NCI-H82 treated with DMSO at 0.1 percent for 48 hours (cell line): ENCODE measurements at regions not wholly inside any gene's neighbourhood (a gene's known extent, or its start where the extent isn't known, plus 50 kb on each side); places are given as distances from the start of the nearest gene placed in this dataset.
"Not testable (repeated sequence)": the region's sequence is repeated elsewhere in the genome, so short reads cannot be mapped to it uniquely, and the experiment has no call there.

Experiments used
- DNase-seq: peaks from one replicate; lab custom pipeline; 2025; ENCODE audit not compliant: unreplicated experiment; lab: John Stamatoyannopoulos, UW

DNA sequence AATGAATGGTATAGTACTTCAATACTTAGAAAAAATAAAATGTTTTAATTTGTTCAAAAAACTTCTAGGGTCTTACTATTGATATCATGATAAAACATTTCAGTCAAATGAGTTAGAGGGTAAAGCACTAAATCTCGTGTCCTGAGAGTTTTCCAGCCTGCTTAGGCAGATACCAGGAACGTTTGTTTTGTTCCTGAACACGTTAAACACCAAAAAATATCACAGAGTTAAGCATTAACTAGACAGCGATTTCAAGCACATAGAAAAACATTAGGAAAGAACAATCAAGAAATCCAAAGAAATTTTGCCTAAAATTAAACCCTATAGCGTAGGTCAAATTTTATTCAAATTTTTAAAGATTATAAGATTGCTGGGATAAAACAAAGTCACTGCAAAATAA is 204.6 kb upstream of the AGR3 start:
- DNase-seq: no peak

- no peak for DNase-seq
Observed at GRCh38 chr7:17090751-17091150, 207.7 kb upstream of the AHR start.

GRCh38 chr7:17093461-17093860 is 205.0 kb upstream of the AHR start:
- DNase-seq: no peak

DNA sequence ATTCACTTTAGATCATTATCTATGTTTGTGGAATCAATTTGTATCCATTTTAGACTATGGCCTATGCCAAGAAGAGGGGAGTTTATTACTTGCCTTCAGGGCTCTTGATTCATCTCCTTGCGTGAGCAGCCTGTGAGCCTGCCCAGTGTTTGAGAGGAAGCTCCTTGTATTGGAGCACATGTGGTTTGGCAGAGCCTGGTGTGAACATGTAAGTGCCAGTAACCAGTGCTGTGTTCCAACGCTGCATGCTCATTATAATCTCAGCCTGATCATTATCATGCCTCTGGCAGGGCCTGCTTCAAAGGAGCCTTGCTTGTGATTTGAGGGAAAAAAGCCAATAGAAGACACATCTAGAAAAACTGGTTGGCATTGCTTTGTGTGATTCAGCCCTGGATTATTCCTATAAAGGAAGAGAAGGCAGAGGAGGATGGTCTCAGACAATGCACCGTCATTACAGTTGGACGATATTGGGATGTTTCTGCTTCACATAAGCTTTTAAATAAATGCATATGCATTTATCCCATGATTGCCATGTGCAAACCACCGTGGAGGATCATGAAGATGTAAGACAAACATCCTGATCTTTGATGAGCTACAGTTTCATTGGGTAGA is 203.4 kb upstream of the AHR start:
- no peak for DNase-seq

DNA sequence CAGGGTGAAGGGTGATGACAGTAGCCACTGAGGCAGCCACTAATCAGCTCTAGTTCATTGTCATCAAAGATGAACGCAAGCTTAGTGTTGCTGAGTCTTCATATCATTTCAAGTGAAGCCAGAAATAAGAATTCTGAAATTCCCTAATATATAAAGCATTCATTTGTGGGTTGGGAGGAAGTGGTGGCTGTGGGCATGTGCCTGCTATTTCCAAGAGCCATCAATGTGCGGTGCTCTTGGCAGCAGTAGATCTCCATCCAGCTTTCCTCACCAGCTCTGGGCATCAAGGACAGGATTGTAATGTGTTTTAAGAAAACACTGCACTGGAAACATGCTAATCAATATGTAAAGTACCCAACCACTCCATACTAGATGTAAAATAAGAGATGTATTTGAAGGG is 202.5 kb upstream of the AHR start:
- no peak for DNase-seq

DNA sequence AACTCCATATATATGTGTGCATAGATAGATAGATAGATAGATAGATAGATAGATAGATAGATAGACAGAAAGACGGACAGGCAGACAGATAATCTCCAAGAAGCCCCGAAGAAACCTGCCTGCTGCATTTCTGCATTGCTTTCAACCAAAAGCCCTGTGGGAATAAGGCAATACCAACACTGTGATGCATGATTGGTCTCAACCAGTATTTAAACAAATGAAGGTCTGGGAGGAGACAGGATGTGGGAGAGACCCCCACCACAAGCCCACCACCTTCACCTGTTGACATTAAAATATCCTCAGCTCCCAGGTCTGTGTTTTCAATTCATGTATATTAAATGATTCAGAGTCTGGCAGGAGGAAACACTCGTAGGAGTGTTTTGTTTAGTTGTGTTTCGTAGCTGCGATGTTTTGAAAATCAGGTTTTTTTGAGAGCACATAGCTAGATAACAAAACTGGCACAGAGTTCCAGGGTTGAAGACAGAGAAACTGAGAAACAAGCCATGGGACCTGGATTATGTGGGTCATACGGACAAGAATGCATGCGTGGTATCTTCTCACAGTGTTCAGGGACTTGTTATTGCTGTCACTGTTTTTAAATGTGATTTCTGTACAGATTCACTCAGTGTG is 200.7 kb upstream of the AHR start:
- no peak for DNase-seq

- no peak for DNase-seq
Observed at GRCh38 chr7:17098515-17098914, 199.9 kb upstream of the AHR start.

DNA sequence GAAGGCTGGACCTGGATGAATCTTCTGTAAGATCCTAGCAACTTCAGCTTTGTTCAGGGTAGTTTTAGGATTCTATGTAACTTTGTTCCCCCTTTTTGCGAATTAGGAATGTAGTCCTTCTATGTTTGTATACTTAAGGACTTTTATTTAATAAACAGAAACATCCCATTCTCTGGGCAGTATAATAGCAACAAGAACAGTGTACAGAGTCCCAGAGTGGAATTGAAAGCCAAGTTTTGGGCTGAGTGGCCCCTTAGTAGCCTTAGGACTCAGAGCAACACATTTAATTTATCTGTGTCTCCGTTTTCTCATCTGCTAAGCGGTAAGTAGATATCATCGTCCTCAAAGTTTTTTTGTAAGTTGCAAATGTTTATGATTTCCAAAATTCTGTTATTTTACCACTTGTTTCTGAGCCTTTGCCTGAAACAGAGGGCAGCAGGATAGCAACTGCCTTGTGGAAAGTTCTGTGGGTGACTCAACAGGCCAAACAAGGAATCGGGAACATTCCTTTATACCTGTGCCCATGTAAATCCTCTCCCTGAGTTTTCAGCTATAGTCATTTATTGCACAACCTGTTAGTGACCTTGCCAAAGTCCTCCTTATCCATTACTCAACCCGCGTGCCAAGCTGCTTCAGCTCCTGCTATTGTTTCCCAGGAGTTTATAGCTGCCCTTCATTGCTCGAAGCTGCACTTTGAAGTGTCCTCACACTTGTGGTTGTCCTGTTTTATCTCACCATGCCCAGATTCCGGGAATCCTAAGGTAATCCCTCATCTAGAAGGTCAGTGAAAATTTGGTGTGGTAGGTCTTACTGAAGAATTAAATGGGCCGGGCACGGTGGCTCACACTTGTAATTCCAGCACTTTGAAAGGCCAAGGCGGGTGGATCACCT is 199.1 kb upstream of the AHR start:
- no peak for DNase-seq

- DNase-seq: not testable (repeated sequence)
Observed at GRCh38 chr7:17099974-17100509, 198.4 kb upstream of the AHR start.

DNA sequence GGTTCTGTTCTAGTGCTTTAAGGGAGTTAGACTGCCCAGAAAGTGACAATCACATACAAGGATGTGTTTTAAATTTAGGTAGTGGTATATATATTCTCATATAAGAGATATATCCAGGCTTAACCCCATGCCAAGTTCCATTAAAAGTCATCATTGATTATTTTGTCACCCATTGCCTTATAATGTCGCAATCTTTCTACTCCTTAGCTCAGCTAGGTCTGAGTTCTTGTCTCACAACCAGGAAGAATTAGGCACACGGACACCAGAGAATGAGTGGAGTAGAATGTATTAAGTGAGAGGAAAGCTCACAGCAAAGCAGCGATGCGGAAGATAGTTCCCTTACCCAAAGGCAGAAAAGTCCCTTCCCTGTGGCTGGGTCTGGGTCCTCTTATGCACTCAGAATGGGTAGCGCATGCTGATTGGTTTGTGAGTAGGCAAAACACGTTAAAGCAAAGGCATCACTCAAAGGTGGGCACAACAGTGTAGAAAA is 197.2 kb upstream of the AHR start:
- DNase-seq: no peak

DNA sequence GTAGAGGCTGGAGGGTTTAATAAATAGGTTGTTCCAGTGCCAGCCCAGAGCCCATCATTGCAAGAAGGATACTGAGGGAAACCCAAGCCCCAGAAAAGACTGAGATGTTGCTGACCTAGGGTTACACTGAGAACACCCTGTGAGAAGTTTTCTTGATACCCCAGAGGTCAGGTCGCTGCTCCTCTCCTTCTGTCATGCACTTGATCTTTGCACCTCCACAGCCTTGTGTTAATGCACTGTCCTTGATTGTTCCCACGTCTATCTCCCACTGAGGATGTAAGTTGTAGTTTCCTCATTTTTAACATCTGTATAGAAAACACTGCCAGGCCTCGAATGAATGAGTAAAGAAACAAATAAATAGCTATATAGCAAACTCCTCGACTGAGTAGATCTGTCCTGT is 195.3 kb upstream of the AHR start:
- DNase-seq: no peak

GRCh38 chr7:17103984-17104383 is 194.5 kb upstream of the AHR start:
- DNase-seq: no peak

DNA sequence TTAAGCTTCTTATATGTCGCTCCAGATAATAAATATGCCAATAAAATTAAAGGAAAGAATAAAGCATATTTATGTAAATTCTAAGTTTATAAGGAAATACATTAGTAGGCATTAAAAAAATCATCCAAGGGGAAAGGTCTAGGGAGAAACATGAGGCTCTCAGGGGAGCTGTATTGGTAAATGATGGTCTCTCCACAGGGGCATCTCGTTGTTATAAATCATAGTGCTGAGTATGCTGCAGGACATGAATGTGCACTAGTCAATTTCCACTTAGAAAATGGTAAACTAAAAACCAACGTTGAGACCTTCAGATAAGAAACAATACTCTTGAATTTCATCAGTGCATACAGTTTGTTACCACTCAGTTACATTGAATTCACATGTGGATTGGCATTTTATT is 194.0 kb upstream of the AHR start:
- DNase-seq: no peak

DNA sequence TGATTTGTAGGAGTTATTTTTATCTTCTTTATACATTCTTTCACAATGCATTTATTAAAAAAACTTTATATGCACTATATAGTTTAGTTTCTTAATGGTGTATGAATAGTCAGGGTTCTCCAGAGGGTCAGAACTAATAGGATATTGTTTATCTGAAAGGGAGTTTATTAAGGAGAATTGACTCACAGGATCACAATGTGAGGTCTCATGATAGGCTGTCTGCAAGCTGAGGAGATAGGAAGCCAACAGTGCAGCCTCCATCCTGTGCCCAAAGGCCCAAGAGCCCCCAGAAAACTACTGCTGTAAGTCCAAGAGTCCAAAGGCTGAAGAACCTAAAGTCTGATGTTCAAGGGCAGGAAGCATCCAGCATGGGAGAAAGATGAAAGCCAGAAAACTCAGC is 192.8 kb upstream of the AHR start:
- no peak for DNase-seq

DNA sequence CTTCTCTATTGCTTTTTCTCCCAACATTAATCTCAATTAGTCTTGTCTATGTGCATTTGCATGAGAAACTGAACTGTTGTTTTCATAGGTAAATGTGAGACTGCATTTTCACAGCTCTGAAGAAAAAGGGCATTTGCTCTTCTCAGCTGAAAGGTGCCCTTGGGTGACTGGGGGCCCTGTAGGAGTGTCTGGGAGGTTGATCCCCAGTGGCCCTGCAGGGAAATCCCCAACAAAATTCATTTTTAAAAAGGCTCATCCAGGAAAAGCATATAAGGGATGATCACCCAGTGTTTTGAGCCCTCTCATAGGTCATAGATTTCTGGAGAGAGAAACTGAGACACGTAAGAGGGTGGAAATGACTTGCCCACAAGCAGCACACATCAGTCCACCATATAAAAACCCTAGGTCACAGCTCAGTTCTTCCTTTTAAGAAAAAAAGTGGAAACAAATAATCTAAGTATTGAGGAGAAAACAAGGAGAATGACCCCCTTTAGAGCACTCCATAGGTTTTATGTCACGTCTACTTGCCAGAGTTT is 190.3 kb upstream of the AHR start:
- DNase-seq: no peak

DNA sequence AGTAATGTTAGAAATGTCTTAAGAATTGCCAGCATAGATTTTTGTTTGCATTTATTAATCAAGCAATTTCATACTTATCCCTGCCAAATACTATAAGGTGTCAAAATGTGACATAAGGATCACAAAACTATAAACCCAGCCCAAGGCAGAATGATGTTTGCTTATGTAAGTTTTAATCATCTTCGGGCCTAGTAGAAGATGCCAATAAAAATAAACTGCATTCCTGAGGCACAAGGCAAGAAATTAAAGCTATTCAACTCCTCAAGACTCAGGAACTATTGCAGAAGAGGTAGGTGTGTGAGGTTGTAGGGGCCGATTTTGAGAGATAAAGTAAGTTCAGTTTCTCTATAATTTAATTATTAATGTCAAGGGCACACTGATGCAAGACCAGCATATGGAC is 189.4 kb upstream of the AHR start:
- DNase-seq: no peak

- not testable (repeated sequence) for DNase-seq
Observed at GRCh38 chr7:17113770-17114169, 184.7 kb upstream of the AHR start.

GRCh38 chr7:17118412-17118811 is 180.0 kb upstream of the AHR start:
- DNase-seq: no peak

GRCh38 chr7:17120756-17121155 is 177.7 kb upstream of the AHR start:
- no peak for DNase-seq

DNA sequence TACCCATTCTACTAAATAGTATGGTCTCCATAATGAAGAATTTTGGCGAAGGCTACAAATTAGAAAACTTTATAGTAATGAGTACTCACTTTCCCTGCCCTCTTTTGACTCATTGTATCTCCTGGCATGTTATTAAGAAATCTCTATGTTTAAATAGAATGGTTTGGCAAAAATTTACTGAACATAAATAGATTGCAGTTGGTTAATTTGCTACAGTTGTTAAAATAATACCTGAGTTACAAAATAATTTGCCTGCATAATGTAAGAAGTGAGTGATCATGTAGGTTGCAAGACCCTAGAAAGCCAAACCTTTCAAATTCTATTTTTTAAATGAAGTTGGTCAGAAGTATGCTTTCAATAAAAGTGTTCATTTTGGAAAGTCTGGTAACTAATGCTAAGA is 176.8 kb upstream of the AHR start:
- no peak for DNase-seq

DNA sequence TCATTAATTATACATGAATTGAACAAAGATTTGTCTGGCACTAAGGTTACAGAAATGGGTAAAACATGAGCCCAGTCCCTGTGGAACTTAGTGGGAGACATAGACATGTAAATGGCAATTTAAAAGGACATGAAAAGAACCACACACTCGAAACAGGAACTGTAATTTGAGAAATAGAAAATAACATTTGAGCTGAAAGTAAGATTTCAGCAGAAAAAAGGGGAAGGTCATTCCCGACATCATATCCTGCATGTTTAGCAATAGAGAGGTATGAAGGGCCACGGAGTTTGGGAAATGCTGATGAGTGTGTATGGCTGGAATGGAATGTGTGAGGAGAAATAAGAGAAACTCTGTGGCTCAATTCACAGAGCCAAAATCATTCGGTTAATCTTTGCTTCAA is 175.4 kb upstream of the AHR start:
- no peak for DNase-seq
